ENCODE measurements at regions not wholly inside any gene's neighbourhood (a gene's known extent, or its start where the extent isn't known, plus 50 kb on each side); places are given as distances from the start of the nearest gene placed in this dataset.

GRCh38 chr2:3044587-3045317 is 332.9 kb downstream of the EIPR1 start:
- TF ChIP-seq CTCF (IDR thresholded peaks at IDR 0.05 in 2 of 3, conservative IDR thresholded peaks at IDR 0.05 in 1 of 3; ENCODE audit: control insufficient read depth in 2 of 3, extremely low read depth in 1 of 3, insufficient read depth in 1 of 3, low read depth in 3 of 3, low read length in 3 of 3) (no peak), RELB (IDR thresholded peaks at IDR 0.05; ENCODE audit: low read depth) (no peak)

Data from GM12878 (cell line).